ENCODE measurements at regions not wholly inside any gene's neighbourhood (a gene's known extent, or its start where the extent isn't known, plus 50 kb on each side); places are given as distances from the start of the nearest gene placed in this dataset.

- TF ChIP-seq, protein P1, sequence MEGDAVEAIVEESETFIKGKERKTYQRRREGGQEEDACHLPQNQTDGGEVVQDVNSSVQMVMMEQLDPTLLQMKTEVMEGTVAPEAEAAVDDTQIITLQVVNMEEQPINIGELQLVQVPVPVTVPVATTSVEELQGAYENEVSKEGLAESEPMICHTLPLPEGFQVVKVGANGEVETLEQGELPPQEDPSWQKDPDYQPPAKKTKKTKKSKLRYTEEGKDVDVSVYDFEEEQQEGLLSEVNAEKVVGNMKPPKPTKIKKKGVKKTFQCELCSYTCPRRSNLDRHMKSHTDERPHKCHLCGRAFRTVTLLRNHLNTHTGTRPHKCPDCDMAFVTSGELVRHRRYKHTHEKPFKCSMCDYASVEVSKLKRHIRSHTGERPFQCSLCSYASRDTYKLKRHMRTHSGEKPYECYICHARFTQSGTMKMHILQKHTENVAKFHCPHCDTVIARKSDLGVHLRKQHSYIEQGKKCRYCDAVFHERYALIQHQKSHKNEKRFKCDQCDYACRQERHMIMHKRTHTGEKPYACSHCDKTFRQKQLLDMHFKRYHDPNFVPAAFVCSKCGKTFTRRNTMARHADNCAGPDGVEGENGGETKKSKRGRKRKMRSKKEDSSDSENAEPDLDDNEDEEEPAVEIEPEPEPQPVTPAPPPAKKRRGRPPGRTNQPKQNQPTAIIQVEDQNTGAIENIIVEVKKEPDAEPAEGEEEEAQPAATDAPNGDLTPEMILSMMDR (IDR thresholded peaks at IDR 0.05; ENCODE audit: insufficient read depth, low read length), result no peak
- TF ChIP-seq POLR2AphosphoS5 (IDR thresholded peaks at IDR 0.05; ENCODE audit: low read depth) (no peak), REST (IDR thresholded peaks at IDR 0.05; ENCODE audit: insufficient replicate concordance, low read depth) (no peak), SPI1 (IDR thresholded peaks at IDR 0.05; ENCODE audit: borderline replicate concordance, low read depth) (no peak)
Measured at GRCh38 chr2:15734674-15735483, 143.2 kb downstream of the DDX1 start.

Data from HL-60 (cell line).